HL-60/S4 treated with phorbol 12-myristate 13-acetate at 8.2 ng/mL for 4 days and 3 days (cell line): ENCODE measurements at regions not wholly inside any gene's neighbourhood (a gene's known extent, or its start where the extent isn't known, plus 50 kb on each side); places are given as distances from the start of the nearest gene placed in this dataset.

Experiments used
- in situ Hi-C: fragments of 300-500 bp; cut with MboI; formaldehyde crosslinking; loops from 2 replicates; pipeline ENCODE4 v1.15.0; 2022; ENCODE audit warnings: low sequenced_read_pairs

DNA sequence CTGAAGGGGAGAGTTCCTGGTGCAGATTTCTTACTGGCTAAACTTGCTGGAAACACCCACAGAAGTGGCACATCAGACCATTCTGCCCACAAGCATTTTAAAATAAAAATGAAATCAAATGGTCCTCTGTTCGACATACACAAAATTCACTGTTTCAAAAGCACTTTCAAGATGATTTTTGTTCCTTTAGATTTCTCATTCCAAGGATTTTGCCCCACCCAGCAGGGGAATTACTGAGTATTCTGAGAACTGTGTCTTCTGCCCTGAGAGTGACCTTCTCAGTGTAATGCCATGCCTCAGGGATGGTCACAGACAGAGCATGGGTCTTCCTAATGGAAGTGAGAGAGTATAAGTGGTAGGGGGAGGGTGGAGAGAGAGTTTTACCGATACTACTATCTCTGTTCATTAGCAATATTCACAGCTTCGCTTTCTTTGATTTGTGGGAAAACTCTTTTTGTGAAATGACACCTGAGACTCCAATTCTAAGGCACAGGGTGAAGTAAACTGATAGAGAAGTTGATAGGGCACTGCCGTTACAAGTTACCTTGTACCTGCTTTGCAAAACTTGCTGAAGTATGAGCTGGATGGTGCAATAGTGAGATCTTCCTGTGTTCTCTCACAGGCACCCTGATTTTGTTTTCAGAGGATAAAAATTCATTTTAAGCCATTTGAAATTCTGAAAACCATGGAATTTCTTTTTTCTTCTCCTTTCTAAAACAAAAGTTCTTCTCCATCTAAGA lies 95.8 kb upstream of the CD180 start:
- in situ Hi-C loops, result no loop called here

DNA sequence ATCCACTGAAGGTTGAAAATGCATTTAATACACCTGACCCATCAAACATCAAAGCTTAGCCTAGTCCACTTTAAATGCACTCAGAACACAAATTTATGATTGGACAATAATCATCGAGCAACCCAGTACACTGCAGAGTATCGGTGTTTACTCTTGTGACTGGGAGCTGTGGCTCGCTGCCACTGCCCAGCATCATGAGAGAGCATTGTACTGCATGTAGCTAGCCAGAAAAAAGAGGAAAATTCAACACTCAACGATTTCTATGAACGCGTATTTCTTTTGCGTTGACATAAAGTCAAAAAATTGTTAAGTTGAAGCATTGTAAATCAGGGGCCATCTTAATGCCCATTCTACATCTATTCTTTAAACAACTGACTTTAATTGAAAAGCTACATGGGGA lies 95.1 kb upstream of the CD180 start:
- in situ Hi-C loops, result no loop called here

DNA sequence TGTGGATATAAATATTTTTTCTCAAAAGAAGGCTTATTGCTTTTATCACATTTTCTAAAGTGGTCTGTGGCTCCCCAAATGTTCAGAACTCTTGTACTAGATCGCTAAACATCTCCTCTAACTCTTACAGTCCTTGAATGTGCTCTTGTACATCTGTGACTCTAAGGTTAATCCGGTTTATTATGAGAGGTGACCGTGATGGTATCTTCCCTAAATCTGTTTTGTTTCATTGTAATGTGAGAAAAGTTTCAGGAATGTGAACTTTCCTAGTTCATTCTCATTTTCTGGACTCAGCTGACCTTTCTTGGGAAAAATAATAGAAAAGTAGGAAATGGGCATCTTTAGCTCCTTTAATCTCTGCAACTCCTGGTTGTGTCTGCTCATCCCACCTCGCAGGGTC lies 94.5 kb upstream of the CD180 start:
- in situ Hi-C loops, result no loop called here

DNA sequence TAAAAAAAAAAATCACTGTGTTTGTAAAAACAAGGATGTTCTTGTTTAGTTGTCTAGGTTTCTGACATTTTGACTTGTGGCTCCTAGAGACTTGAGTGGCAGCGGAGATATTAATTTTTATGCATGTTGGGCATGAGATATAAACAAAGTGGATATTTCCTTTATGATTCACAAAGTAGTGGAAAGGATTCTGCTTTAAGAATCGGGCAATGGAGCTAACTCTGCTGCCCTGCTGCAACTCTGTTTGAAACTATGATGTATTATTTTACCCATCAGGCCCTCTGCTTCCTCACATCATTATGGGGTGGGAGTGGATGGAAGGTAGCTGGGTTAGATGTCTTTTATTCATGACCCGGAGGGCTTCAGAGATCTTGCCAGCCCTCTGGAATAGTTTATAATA lies 94.1 kb upstream of the CD180 start:
- in situ Hi-C loops, result no loop called here

DNA sequence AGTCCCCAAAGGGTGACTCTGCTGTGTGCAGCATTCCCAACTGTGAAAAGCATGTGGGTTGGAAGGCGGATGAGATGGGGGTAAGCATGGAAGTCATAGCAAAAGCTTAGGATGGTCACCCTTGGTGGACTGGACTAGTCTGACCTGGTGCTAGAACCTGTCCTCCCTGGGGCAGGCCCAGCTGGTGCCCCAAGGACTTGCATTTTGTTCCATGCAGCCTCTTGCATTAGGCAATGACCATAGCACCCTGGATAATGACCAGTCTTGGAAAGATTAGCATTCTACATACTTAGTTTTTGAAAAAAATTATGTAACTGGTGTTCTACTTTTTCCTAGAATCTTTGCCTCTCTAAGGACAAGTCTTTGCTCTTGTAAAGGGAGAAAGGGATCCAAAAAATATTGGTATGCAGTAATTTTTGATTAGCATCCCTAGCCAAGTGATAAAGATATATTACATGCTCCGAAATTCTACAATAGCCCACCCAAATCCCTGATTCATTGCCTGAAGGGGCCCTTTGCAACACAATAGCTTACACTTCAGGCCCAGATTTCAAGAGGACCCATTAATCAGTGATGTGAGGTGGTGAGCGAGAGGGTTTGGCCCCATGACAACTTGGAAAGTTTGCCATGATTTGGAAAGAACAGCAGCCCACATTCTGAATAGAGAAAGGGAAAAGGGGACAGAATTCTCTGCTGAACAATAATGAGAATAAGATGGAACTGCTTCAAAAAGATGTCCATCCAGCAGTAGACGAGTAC lies 93.3 kb upstream of the CD180 start:
- in situ Hi-C loops, result no loop called here

DNA sequence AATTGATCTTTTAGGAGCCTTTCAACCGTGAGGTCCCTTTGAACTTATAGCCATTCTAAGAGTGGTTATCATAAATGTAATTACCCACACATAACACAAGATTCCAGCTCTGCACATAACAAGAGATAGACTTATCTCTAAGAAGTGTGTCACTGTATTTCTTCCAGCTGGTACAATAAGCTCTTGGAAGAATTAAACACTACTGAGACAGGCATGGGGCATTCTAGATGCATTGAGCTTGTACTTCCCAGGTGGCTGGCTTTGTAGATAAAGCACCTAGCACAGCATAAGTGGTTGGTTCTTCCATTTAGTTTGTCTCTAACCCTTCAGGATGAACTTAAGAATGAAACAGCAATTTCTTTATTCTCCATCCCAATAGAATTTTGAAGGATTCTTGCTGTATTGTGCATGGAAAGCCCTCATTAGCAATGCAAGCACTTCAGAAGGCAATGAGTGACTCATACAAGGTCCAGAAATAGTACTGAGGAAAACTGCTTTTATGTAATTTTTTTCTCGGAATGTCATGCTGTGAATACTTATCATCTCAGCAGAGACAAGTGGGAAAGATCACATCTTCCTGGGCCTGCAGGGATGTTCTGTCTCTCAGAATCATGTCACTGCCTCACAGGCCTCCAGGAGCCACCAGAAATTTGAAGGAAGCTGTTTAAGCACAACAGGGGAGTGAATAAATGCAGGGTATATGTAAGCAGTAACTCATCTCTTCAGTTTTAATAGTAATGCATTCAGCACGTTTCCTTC lies 91.1 kb upstream of the CD180 start:
- in situ Hi-C loops, result no loop called here

DNA sequence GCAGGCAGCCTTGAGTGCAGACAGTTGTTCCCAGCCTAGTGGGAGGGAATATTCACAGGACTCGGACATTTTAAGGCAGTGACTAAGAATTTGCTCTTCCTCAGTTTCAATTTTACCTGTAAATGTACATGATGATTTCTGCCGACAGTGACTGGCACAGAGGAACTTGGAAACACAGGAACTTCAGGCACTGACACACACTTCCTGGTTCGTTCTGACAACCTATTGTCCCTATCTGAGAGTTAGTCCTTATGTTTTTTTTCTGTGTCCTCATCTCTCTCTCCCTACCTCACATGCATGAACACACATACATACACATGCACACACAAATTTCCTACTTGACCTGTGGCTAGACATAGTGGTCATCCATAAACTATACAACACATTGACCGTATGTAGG lies 89.4 kb upstream of the CD180 start:
- in situ Hi-C loops, result no loop called here

DNA sequence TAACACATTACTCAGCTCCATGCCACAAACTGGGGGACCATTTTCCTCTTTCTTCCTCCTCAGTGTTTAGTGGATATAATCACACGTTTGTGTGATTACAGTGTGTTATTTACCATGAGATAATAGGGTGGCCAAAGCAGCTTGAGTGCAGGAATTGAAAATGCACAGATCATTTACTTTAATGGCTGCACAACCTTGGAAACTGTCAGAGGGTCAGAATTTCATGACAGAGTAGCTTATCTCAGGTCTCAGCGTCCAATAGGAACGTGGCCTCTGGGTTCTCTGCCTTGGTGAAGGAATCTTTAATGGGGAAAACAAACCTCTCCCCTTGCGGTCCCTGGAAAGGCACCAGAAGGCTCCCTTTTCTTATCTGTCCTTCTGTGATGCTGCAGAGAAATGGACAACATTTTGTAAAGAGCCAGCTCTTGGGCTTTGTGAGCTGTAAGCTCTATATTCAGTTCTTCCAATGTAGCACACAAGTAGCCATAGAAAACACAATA lies 87.4 kb upstream of the CD180 start:
- in situ Hi-C loops, result no loop called here

DNA sequence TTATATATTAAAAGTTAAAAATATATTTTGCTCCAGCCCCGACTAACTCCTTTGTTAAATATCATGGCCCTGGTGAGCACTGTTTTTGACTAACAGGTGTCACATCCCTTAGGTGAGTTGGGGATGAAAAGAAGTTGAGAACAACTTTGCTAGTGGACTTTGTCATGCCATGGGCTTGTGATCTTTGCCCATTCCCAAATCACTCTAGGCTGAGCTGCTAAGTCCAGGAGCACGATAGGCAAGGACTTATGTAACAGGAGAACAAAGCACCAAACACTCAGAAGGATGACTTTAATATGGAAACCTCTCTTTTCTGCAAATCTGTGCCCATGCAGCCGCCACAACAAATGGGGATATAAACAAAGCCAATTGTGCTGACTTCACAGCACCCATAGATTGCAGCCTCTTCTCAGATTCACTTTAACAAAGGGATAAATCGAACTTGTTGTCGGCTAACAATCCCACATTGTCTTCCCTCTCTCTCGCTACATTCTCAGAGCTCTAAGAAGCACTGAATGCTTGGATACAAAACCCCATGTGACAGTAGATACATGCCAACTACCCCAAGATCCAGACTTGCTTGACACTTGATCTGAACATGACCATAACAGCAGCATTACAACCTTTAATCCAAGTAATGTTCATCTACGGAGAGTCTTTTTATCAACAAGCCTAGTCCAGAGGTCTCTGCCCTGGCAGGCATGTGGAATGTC lies 86.8 kb upstream of the CD180 start:
- in situ Hi-C loops, result no loop called here

DNA sequence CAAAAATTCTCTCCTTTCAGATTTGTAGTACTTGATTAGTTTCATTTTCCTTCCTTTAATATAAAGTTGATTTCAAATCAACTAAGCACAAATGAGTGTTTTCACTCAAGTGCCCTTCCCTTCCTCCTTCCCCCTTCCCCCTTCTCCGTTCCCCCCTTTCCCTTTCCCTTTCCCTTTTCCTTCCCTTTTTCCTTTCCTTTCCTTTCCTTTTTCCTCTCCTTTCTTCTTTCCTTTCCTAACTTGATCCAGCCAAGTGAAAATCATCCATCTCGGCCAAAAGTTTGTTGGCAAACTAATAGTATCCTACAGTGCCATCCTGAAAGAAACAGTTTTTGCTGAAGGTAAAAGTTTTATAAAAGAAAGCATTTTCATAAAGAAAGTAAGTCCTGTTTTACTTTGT lies 85.3 kb upstream of the CD180 start:
- in situ Hi-C loops, result no loop called here

DNA sequence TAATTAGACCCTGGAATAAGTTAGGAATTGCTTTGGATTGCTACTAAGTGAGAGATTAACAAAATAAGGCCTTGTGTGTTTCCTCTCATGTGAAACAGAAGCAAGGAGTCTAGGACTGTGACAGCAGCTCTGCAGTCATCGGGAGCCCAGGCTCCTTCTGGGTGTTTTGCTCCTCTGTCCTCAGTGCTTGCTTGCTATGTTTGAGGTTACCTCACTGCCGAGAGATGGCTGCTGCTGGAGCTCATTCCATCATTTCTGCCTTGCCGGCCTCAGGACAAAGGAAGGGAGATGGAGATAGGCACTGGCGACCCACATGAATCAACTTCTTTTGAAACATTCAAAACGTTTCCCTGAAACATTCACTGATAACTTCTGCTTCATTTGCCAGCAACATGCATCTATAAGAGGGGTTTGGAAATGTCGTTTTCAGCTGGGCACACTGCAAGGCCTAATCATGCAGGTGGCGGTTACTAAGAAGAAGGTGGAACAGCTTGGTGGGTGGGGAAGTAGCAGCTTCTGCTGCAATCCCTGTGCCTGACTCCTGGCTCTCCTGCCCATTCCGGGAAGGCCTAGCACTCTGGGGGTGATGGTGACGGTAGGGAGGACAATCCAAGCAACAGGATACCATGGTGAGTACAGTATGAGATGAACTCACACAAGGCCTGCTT lies 77.2 kb upstream of the CD180 start:
- in situ Hi-C loops, result no loop called here

DNA sequence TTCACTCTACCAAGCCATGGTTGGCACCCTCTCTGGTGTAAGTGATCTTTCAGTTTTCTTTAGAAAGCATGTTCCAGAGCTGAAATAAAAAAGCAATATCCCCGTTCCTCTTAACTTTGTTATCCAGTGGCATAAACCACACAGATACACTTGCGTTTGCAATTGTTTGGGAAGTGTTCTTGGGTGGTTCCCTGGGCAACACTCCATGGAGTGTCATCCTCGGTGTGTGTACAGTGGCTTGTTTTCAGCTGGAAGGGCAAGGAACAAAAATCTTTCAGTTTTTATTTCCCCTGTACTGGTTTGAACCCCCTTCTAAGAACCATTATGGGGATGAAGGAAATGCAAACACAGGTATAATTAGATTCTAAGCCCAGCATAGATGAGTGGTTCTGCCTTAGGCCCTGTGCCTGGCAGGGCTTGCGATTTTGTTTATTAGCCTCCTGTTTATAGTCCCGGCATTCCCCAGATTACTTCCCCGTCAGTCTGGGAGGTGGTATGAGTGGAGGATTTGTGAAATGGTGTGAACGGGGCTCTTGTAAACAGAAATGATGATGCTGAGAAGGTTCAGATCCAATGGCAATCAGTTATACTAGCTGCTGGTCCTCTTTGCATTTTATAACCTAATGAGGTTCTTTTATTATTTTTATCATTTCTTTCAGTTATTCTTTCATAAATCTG lies 76.0 kb upstream of the CD180 start:
- in situ Hi-C loops, result no loop called here

DNA sequence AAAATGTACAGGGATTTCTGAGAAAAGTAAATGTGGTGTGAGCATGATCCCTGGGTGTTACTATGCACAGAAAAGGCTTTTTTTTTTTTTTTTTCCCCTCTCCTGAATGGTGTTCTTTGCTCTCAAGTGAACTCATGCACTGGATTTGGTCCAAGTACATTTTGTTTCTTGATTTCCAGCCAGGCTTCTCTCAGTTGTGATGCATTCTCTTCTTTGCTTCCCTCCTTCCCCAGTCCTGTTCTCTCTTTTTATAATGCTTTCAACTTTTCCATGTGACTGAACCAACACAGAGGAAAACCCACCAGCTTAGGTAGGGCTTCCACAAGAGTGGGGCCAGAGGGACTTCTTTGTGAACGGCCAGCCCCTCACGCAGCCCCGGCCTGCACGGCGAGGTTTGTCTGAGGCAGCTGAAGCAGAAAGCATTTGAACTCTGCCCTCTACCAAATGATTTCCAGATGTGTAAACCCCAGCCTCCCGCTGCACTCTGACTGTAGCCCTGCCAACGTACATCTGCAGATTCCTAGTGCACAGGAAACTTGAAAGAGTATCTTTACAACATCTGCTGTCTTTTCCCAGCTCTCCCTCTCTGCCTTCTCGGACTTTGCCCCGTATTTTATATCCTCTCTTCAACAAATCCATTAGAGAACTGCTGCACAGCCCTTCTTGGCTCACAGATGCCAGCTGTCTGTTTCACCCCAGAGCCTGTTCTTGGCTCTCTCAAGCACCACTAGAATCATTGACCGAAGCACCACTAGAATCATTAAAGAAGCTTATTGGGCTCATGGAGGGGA lies 71.8 kb upstream of the CD180 start:
- in situ Hi-C loops, result no loop called here

DNA sequence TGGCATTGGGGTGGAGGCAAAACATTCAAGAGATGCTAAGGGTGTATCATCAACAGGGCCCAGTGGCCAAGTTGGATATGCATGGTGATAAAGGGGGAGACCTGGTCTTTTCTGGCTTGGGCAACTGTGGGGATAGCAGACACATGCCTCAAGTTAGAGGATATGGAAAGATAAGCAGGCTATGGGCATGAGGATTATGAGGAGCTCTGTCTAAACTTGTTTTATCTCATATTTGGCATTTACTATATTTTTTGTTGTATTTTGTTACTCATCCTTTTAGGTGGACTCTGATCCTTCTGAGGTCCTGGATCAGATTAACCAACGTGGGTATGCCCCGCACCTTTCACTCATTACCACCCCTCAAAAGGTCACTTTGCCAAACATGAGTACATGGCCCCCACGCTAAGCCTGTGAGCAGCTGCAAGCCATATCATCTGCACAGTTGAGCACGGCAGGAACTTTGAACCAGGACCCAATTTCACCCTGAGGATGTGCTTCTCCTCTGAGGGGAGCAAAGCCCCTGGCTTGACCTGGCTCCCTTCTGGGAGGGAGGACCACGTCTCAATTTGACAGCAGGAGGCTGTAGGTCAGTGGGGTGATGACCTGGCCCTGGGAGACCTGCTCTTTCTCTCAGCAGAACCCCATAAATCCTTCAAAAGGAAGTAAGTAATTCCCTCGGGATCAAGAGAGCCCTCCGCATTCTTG lies 71.1 kb upstream of the CD180 start:
- in situ Hi-C loops, result no loop called here

DNA sequence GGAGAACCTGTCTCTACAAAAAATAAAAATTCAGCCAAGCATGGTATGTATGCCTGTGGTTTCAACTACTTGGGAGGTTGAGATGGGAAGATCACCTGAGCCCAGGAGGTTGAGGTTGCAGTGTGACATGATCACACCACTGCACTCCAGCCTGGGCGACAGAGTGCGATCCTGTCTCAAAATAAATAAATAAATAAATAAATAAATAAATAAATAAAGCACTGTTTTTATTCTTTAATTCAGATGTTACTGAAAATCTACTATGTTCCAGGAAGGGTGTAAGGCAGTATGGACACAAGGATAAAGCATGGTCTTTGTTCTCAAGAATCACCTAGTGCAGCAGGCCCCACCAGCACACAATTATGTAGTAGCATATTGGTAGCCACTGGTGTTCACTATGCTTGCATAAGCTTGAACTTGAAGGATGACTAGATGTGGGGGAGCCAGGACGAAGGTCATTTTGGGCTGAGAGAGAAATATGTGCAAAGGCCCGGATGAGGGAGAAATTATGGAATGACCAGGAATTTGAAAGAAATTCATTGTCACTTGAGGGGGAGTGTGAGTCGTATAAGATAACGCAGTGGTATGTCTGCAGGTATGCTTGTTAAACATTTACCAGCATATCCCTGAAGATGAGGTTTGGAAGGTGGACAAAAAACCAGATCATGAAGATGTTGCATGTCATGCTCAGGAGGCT lies 70.2 kb upstream of the CD180 start:
- in situ Hi-C loops, result no loop called here

DNA sequence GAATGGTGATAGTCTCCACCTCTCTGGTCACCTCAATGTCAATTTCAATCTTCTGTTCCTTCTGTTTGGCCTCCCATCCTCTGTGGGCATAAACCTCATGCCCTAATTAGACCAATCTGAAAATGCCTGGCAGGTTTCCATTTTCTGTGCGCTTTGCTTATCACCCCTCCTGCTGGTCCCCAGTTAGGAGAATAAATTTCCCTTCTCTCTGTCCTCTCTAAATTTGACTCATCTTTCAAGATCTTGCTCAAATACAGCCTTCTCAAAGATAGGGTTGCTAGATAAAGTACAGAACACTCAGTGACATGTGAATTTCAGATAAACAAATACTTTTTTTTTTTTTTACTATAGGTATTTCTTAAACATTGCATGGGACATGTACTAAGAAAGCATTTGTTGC lies 69.4 kb upstream of the CD180 start:
- in situ Hi-C loops, result no loop called here

DNA sequence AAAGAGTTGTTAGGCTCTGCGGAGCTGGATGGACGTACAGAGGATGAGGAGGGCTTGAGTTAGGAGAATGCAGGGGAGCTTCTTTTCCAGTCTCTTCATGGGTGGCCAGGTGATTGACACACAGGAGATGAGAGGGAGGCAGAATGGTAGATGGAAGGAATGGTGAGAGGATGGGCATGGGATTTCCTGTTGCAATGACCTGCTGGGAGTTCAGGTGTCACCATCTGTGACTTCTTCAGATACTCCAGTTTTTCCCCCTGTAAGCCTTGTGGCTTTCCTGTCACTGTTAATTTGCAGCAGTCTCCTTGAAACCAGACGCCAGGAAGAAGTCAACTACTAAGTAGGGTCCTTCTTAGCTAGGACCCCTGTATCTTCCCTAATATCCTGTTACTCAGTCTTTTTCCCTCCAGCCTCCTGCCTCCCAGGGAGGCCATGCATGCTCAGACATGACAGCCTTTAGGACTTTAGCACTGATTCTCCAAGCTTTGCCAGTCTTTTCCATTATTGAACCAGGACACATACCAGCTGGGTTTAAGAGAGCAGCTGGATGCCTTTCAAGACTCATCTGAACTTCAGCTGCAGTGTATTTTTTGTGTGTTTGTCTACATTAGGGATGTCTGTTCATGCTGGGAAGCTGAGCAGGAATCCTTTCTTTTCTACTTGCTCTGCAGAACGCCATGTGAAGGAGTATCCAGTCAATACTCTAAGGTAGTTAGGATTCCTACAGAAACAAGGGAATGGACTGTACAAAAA lies 67.2 kb upstream of the CD180 start:
- in situ Hi-C loops, result no loop called here
